ENCODE measurements at regions not wholly inside any gene's neighbourhood (a gene's known extent, or its start where the extent isn't known, plus 50 kb on each side); places are given as distances from the start of the nearest gene placed in this dataset.

- no peak for TF ChIP-seq CTCF (conservative IDR thresholded peaks at IDR 0.05)
- Mint-ChIP-seq H3K9me3 (peaks cover 5% of the 10 kb centered on the region), H3K27me3 (ENCODE audit: low read depth) (no peaks in the 10 kb centered on the region), H3K36me3 (ENCODE audit: low read depth) (no peaks in the 10 kb centered on the region), H3K4me3 (no peak overlapping the region), H3K4me1 (peaks cover 24% of the 10 kb centered on the region), H3K27ac (ENCODE audit: unreplicated experiment) (peak overlapping the region; percentile 28)
- no peak for DNase-seq (ENCODE audit: low read depth, low spot score)
These were observed 741.0 kb downstream of the PLCL1 start for GRCh38 chr2:198545411-198545810.

GRCh38 chr2:198544461-198544860 lies 740.1 kb downstream of the PLCL1 start:
- no peak for DNase-seq (ENCODE audit: low read depth, low spot score)
- Mint-ChIP-seq H3K27ac (ENCODE audit: unreplicated experiment) (peak overlapping the region; percentile 53), H3K36me3 (ENCODE audit: low read depth) (no peaks in the 10 kb centered on the region), H3K9me3 (peaks cover 5% of the 10 kb centered on the region), H3K4me1 (peaks cover 24% of the 10 kb centered on the region), H3K4me3 (no peak overlapping the region), H3K27me3 (ENCODE audit: low read depth) (no peaks in the 10 kb centered on the region)
- no peak for TF ChIP-seq CTCF (conservative IDR thresholded peaks at IDR 0.05)

DNA sequence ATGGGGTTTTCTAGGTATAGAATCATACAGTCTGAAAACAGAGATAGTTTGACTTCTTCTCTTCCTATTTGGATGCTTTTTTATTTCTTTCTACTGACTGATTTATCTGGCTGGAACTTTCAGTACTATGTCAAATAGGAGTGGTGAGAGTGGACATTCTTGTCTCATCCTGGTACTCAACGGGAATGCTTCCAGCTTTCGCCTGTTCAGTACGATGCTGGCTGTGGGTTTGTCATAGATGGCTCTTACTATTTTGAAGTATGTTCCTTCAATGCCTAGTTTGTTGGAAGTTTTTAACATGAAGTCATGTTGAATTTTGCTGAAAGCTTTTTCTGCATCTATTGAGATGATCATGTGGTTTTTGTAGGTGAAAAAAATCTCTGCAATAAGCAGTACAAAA lies 730.4 kb downstream of the PLCL1 start:
- H3K4me3 Mint-ChIP-seq: no peak overlapping the region
- no peak for TF ChIP-seq CTCF (conservative IDR thresholded peaks at IDR 0.05)

DNA sequence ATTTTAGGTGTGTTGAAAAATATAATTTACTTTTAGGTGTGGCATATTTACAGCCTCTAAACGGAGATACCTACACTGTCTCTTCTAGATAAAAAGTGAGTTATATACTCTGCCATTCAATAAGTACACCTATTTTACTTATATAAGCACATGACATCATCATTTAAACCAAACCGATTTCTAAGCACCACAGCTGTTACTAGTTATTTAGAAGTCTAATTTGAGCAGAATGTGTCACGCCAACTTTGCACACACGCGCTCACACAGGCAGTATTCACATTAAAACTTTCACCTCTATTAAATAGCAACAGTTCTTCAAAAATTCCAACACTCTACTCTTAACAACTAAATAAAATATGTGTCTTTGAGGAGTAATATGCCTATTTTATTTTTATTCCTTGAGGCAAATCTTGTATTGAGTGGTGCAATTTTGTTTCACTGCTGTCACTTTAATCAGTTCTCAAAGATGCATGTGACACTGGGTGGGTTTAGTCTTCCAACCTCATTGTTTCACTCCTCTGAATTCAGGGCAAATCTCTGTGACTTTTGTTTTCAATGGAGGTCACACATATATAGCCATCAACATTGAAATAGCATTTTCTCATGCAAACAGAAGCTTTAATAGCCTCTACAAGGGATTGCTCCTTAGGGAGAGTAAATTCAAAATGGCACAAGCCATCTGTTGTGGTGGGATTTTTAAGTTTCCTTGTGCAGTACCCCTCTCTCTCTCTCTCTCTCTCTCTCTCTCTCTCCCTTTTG lies 721.0 kb downstream of the PLCL1 start:
- Mint-ChIP-seq H3K9me3 (peaks cover 3% of the 10 kb centered on the region), H3K36me3 (ENCODE audit: low read depth) (no peaks in the 10 kb centered on the region), H3K27me3 (ENCODE audit: low read depth) (no peaks in the 10 kb centered on the region), H3K4me3 (no peak overlapping the region), H3K27ac (ENCODE audit: unreplicated experiment) (no peak overlapping the region), H3K4me1 (peaks cover 6% of the 10 kb centered on the region)
- no peak for DNase-seq (ENCODE audit: low read depth, low spot score)
- no peak for TF ChIP-seq CTCF (conservative IDR thresholded peaks at IDR 0.05)

More for the DNA sequence above, 730.4 kb downstream of the PLCL1 start:
- Mint-ChIP-seq H3K27me3 (ENCODE audit: low read depth) (no peaks in the 10 kb centered on the region), H3K4me1 (no peaks in the 10 kb centered on the region), H3K27ac (ENCODE audit: unreplicated experiment) (no peak overlapping the region), H3K36me3 (ENCODE audit: low read depth) (no peaks in the 10 kb centered on the region), H3K9me3 (no peaks in the 10 kb centered on the region)
- DNase-seq (ENCODE audit: low read depth, low spot score): no peak

GRCh38 chr2:198523710-198524109 lies 719.3 kb downstream of the PLCL1 start:
- Mint-ChIP-seq H3K27me3 (ENCODE audit: low read depth) (no peaks in the 10 kb centered on the region), H3K36me3 (ENCODE audit: low read depth) (no peaks in the 10 kb centered on the region), H3K4me3 (no peak overlapping the region), H3K4me1 (peaks cover 6% of the 10 kb centered on the region), H3K27ac (ENCODE audit: unreplicated experiment) (no peak overlapping the region), H3K9me3 (peaks cover 3% of the 10 kb centered on the region)
- DNase-seq (ENCODE audit: low read depth, low spot score): no peak
- no peak for TF ChIP-seq CTCF (conservative IDR thresholded peaks at IDR 0.05)
